Retinal pigment epithelial cell (primary cell): ENCODE measurements at regions not wholly inside any gene's neighbourhood (a gene's known extent, or its start where the extent isn't known, plus 50 kb on each side); places are given as distances from the start of the nearest gene placed in this dataset.

Experiments used
- DNase-seq: peaks from one replicate; pipeline ENCODE4 v3.0.0-alpha.2; 2010; ENCODE audit warnings: low read depth
- H3K4me3 ChIP-seq: 2 replicates; pipeline ENCODE4 v1.5.1; 2011; ENCODE audit warnings: mild to moderate bottlenecking, low read length, control low read depth, moderate library complexity
- TF ChIP-seq, protein P1 (sequence below): conservative IDR thresholded peaks from 2 replicates; pipeline ENCODE4 v1.5.1; 2011; ENCODE audit warnings: low read depth, low read length, control low read depth, inconsistent platforms

DNA sequence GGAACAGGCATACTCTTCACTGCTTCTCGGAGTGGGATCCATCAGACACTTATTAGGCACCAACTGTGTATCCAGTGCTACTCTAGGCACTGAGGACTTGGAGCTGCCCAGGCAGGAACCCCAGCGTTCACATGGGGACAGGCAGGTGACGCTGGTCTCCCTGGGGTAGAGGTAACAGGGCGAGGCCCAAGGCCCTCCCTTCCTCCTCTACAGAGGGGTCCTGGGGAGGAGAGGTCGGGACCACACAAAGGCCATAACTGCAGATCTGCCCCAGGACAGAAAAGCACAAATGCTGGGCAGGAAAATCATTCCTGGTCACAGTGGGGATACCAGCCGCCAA, 262.2 kb downstream of the BRD1 start:
- H3K4me3 ChIP-seq, result no peak overlapping the region
- DNase-seq, result no peak
- TF ChIP-seq, protein P1, sequence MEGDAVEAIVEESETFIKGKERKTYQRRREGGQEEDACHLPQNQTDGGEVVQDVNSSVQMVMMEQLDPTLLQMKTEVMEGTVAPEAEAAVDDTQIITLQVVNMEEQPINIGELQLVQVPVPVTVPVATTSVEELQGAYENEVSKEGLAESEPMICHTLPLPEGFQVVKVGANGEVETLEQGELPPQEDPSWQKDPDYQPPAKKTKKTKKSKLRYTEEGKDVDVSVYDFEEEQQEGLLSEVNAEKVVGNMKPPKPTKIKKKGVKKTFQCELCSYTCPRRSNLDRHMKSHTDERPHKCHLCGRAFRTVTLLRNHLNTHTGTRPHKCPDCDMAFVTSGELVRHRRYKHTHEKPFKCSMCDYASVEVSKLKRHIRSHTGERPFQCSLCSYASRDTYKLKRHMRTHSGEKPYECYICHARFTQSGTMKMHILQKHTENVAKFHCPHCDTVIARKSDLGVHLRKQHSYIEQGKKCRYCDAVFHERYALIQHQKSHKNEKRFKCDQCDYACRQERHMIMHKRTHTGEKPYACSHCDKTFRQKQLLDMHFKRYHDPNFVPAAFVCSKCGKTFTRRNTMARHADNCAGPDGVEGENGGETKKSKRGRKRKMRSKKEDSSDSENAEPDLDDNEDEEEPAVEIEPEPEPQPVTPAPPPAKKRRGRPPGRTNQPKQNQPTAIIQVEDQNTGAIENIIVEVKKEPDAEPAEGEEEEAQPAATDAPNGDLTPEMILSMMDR, result no peak

DNA sequence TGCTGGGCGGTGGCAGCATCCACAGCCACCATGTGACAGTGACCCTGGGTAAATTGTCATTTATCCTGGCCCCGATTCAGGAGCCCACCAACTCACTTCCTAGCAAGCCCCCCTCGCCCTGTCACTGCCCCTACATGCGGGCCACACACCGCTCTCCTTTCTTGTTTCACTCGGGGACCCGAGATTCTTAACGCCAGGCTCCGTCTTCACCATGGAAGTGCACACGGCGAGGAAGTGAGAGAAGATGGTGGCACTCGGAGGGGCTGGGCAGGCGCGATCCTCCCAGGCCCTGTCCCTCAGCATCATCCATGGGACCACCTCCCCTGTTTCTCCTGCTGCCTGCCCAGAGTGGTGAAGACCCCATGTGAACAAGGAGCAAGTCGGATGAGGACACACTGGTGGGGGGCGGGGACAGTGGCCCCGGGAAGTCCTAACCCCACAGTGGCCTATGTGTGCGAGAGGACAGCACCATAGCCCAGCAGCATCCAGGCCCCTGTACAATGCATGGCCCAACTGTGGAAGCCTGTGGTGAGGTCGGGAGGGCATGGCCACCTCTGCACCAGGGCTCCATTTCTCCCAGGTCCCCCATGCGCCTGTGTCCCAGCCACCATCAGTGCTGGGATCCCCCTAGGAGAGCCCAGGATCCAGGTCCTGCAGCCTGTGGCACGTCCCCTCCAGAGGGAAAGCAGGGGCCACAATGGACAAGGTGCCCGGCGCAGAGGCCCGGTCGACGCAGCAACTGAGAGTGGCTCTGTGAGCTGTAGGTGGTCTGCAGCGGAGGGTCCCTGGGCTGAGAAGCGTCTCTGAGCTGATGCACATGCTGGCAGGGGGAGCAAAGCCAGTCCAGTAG, 262.8 kb downstream of the BRD1 start:
- H3K4me3 ChIP-seq, result no peak overlapping the region

DNA sequence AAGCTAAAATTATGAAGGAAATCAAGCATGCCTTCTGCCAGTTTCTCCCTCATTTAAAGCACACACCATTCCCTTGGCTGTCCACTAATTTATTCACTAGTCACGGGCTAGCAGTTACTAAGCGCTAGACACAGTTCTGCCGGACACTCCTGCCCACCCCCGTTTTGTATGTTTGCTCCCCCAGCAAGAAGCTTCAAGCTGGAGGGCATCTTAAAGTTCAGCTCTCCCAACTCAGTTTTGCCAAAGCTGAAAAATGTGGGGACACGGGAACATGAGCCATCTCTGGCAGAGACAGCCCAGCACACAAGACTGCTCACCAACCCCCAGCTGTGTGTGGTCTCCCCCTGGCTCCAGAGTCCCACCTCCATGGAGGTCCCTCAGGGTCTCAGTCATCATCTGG, 263.6 kb downstream of the BRD1 start:
- DNase-seq, result no peak
- H3K4me3 ChIP-seq, result no peak overlapping the region
- TF ChIP-seq, protein P1, result no peak

More for the DNA sequence above, 262.8 kb downstream of the BRD1 start:
- TF ChIP-seq, protein P1, result no peak
- DNase-seq, result no peak

DNA sequence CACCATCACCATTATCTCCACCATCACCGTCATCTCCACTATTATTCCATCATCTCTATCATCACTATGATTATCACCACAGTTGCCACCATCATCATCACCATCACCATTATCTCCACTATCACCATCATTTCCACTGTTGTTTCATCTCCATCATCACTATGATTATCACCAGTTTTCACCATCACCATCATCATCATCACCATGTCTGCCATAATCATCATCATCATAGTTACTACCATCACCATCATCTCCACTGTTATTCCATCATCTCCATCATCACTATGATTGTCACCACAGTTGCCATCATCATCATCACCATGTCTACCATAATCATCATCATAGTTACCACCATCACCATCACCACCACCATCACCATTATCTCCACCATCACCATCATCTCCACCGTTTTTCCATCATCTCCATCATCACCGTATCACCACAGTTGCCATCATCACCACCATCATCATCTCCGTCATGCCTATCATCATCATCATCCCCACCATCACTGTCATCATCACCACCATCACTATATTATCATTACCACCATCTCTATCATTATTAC, 264.9 kb downstream of the BRD1 start:
- TF ChIP-seq, protein P1, result no peak
- H3K4me3 ChIP-seq, result no peak overlapping the region
- no peak for DNase-seq

DNA sequence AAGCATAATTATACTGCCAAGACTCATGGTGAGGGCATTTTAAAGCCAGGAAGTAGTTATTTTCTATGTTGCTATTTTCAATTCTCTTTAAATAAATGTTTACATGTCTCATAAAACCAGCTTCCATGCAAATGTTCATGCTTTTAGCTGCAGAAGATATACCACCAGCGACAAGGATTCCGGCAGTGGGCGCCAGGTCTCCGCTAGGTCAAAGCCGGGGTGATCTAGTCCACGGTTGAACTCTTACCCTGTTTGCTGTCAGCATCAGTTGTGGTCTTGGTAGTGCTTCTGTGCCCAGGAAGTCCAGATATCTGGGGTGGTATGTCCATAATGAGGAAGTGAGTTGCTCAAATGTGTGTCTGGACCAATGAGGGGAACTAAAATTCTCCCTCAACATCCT, 265.7 kb downstream of the BRD1 start:
- no peak for DNase-seq
- TF ChIP-seq, protein P1, result no peak
- H3K4me3 ChIP-seq, result no peak overlapping the region

DNA sequence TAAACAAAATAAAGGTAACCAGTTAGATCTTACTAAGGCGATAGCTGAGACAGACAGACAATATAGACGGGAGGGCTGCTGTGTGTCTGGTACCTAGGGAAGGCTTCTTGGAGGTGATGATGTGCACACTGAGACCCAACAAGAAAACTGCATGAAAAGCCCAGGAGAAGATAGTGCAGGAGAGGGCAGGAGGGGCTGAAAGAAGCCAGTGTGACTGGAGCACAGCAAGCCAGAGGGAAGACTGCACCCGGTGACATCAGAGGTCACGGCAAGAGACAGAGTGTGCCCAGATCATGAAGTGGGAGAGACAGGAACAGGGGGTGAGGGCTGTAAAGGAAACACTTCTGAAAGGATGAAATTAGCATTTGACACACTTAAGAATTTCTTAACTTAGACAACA, 266.3 kb downstream of the BRD1 start:
- no peak for DNase-seq
- TF ChIP-seq, protein P1, result no peak
- H3K4me3 ChIP-seq, result no peak overlapping the region

DNA sequence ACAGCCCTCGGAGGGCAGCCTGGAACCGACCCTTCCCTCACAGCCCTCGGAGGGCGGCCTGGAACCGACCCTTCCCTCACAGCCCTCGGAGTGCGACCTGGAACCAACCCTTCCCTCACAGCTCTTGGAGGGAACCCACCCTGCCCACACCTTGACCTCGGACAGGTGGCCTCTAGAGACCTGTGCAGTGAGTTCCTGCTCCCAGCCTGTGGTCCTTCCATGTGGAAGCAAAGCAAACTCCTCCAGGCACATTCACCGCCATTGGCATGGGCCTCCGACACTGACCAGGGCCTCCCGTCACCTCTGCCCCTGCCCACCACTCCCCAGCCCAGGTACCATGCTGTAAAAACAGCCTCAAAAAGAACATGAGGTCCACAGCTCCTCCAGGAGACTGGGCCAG, 272.1 kb downstream of the BRD1 start:
- no peak for DNase-seq
- TF ChIP-seq, protein P1, result no peak
- H3K4me3 ChIP-seq, result no peak overlapping the region
